SHP77 treated with DMSO at 0.1 percent for 48 hours (cell line): ENCODE measurements at regions not wholly inside any gene's neighbourhood (a gene's known extent, or its start where the extent isn't known, plus 50 kb on each side); places are given as distances from the start of the nearest gene placed in this dataset.
"Not testable (repeated sequence)": the region's sequence is repeated elsewhere in the genome, so short reads cannot be mapped to it uniquely, and the experiment has no call there.

Experiments
- DNase-seq: peaks from one replicate; lab custom pipeline; 2025; lab: John Stamatoyannopoulos, UW

GRCh38 chr6:15924893-15925292 is 204.0 kb upstream of the MYLIP start:
- DNase-seq, result no peak

- no peak for DNase-seq
Observed at GRCh38 chr6:15922510-15923250, 206.2 kb upstream of the MYLIP start.

- no peak for DNase-seq
Observed at GRCh38 chr6:15921243-15921642, 207.6 kb upstream of the MYLIP start.

GRCh38 chr6:15916581-15916980 is 212.3 kb upstream of the MYLIP start:
- no peak for DNase-seq

GRCh38 chr6:15915508-15916178 is 213.2 kb upstream of the MYLIP start:
- DNase-seq, result no peak

DNA sequence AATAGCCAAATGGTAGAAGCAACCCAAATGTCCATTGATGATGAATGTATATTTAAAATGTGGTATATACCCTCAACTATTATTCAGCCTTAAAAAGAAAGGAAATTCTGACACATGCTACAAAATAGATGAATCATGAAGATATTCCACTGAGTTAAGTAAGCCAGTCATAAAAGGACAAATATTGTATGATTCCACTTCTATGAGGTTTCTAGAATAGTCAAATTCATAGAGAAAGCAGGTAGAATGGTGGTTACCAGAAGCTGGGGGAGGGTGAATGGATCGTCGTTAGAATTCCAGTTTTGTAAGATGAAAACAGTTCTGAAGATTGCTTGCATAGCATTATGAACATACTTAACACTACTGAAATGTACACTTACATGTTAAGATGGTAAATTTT is 214.3 kb upstream of the MYLIP start:
- no peak for DNase-seq

DNA sequence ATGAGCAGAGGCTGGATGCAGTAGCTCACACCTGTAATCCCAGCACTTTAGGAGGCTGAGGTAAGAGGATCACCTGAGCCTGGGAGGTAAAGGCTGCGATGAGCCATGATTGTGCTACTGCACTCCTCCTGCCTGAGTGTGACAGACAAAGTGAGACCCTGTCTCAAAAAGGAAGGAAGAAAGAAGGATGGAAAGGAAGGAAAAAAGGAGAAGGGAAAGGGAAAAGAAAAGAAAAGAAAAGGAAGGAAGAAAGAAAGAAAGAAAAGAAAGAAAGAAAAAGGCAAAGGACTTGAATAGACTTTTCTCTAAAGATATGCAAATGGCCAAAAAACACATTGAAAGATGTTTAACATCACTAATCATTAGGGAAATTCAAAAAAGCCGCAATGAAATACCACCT is 215.3 kb upstream of the MYLIP start:
- DNase-seq, result no peak

DNA sequence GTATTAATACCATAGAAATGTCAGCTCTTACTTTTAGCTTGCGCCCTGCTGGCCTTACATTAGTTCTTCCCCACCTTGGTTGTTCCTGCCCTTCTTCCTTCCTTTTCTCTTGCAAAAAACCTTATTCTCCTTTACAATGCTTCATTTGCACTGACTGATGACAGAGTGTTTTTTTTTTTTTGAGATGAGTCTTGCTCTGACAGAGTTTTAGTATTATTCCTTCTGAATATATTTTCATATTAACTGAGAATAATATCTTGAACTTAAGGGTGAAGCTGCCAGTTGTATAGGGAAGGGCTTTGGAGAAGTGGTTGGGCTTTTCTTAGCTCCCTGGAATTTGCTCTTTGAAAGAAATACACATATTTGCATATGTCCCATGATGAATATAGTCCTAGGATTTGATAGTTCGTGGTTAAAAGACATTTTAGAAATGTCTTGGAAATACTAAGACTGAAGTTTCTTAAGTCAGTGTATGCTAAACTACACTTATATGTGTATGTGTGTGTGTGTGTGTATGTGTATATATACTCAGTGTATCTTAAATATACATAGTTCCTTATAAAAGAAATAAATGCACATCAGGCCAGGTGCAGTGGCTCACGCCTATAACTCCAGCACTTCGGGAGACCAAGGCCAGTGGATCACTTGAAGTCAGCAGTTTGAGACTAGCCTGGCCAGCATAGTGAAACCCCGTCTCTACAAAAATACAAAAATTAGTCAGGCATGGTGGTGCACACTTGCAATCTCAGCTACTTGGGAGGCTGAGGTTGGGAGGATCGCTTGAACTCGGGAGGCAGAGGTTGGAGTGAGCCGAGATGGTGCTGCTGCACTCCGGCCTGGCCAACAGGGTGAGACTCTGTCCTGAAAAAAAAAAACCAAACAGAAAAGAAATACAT is 216.1 kb upstream of the MYLIP start:
- DNase-seq, result no peak

DNA sequence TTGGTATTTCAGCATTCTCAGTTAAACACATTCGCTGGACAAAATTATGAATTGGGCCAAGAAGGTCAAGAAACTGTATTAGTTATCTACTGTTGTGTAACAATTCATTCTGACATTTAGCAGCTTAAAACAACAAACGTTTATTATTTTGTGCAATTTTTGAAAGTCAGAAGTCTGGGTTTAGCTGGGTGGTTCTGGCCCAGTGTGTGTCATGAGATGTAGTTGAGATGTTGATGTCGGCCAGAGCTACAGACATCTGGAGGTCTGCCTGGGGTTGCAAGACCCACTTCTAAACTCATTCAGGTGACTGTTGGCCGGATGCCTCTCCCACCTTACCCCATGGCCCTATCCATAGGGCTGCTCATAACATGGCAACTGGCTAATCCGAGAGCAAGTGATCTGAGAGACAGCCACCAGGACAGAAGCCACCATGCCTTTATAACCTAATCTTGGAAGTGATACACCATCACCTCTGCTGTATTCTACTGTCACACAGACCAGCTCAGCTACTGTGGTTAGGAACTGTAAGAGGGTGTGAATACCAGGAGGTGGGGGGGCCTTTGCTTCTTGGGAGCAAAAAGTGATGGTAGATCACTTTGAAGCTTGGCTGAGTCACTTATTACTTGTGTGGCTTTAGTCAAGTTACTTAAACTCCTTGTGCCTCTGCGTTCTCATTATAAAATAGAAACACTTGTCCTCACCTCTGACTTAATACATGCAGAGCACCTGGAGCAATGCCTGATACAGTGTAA is 217.0 kb upstream of the MYLIP start:
- DNase-seq, result no peak

DNA sequence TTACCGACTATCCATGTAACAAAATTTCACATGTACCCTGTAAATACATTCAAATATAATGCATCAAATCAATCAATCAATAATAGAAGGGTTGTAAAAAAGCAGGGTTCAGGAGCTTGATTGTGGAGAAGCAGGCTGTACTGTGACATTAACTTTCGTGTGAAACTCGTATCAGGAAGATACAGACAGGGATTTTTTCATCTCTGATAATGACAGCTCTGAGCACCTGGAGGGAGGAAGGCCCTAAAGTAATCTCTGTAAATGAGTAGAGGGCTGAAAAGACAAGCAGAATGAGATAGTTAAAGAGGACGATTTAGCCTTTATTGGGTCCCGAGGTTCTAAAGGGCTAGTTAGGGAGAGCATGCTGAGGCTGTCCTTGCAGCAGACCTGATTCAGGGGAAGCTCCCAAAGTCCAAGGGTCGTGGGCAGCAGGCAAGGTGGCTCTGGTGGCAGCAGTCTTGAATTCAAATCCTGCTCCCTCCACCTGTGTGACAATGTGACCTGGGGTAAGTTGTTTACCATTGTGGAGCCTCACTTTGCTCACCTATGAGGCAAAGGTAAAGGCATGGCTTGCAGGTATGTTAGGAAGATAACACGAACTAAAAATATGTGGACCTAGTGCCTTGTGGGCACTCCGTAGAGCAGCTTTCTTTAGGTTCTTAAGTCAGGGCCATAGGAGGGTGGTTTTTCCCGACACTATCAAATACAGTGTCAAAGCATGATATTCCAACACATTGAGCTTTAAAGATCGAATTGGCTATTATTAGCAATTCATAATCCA is 219.4 kb upstream of the MYLIP start:
- DNase-seq, result no peak

- no peak for DNase-seq
Observed at GRCh38 chr6:15908871-15909270, 220.0 kb upstream of the MYLIP start.

- no peak for DNase-seq
Observed at GRCh38 chr6:15907914-15908518, 220.9 kb upstream of the MYLIP start.

DNA sequence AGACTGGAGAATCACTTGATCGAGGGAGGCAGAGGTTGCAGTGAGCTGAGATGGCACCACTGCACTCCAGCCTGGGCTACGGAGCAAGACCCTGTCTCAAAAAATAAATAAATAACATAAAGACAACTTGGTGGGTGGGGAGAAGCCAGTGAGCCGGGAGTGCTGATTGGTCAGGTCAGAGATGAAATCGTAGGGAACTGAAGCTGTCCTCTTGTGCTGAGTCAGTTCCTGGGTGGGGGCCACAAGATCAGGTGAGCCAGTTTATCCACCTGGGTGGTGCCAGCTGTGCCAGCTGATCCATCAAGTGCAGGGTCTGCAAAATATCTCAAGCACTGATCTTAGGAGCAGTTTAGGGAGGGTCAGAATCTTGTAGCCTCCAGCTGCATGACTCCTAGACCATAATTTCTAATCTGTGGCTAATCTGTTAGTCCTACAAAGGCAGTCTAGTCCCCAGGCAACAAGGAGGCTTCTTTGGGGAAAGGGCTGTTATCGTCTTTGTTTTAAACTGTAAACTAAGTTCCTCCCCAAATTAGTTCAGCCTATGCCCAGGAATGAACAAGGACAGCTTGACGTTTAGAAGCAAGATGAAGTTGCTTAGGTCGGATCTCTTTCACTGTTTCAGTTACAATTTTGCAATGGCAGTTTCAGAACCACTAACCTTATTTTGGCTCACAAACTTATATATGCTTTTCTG is 221.5 kb upstream of the MYLIP start:
- DNase-seq, result not testable (repeated sequence)

- no peak for DNase-seq
Observed at GRCh38 chr6:15906420-15907016, 222.4 kb upstream of the MYLIP start.

GRCh38 chr6:15905488-15906419 is 223.1 kb upstream of the MYLIP start:
- DNase-seq, result no peak

DNA sequence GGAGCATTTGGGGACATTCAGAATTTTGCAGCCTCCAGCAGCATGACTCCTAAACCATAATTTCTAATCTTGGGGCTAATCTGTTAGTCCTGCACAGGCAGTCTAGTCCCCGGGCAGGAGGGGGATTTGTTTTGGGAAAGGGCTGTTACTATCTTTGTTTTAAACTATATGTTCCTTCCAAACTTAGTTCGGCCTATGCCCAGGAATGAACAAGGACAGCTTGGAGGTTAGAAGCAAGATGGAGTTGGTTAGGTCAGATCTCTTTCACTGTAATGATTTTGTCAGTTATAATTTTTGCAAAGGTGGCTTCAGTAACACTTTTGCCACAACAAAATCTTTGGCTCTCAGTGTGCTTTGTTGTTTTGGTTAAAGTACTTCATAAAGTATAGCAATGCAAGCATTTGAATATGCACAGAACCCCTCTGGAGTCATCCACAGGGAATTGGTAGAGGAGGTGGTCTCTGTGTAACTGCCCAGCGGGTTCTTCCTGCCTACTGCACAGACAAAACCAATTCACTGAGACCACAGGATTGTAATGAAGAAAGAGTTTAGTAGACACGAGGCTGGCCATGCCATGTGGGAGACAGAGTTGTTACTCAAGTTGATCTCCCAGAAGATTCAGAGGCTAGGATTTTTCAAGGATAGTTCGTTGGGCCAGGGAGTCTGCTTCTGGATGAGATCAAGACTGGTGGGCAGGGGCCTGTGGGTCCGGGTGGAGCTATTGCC is 224.1 kb upstream of the MYLIP start:
- DNase-seq, result no peak

- DNase-seq, result no peak
Observed at GRCh38 chr6:15901141-15902115, 227.5 kb upstream of the MYLIP start.
